Renal cortical epithelial cell (primary cell): ENCODE measurements at regions not wholly inside any gene's neighbourhood (a gene's known extent, or its start where the extent isn't known, plus 50 kb on each side); places are given as distances from the start of the nearest gene placed in this dataset.

Experiments
- DNase-seq: peaks from one replicate; pipeline ENCODE4 v3.0.0-alpha.2; 2011; ENCODE audit warnings: low read depth

DNA sequence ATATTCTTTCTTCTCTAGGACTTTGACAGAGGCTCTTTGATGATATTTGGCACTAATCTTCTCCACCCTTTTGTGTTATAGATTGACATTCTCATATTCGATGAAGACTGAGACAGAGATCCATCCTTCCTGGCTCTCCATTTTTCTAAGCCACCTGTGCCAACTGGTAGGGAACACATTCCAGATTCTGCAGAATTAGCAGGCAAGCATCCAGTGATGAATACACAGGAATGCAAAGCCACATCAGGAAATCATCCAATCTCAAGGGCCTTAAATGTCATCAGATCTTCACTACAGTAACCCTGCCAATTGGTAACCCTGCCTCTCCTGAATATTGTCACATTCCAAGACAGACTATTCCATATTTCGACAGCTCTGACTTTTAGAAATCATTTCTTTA, 718.4 kb upstream of the API5 start:
- DNase-seq, result no peak

DNA sequence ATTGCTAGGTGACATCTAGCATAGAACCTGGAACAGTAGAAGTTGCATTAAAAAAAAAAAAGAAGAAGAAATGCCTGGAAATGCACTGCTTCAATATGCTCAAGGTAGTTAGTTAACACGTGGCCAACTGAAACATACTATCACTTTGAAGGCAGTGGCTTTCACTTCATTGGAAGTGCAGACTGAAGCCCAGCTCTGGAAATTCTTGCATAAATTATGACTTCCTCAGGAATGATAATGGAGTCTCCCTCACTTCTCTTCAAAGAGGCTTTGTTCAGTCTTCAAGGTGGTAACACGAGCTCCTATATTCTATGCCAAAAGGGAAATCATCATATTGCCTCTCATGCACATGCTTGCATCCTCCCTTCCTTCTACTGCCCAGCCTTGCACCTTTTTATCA, 715.9 kb upstream of the API5 start:
- no peak for DNase-seq

DNA sequence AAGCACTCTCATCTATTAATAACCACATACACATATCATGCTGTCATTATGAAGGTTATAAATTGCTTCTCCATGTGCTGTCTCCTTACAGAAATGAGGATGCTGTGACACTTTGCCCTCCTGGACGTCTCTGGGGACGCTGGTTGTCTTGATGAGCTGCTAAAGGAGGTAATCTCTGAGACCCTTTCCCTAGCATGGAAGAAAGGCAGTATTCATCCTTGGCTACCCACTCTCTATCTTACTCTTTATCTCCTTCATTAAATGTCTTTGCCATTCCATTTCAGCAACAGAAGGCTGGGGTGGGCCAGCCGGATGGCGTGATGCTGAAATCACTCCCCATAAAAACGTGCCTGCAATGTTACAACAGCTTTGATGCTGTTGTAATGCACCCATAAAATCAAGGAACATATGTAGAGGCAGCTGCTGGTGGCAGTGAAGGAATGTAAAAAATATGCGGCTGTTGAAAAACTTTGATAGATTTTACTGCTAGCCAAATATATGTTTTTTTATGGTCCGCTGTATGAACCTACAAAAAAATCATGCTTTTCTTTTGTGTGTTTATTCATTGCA, 715.1 kb upstream of the API5 start:
- no peak for DNase-seq

DNA sequence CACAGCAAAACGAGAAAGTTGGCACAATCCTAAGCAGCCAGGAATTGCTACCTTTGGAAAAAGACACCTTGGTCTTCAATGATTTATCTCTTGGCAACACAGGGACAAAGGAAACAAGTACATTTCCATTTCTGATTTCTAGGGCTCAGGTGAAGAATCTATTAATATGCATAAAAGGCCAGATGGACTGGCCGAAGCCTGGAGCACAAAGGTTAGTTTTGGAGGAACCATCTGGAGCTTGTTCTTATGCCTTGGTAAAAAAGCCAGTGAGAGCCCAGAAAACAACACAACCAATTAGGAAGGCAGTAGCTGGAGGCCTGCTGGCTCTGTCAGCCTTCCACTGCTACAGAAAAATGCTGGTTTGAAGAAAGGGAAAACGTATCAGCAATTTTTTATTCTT, 713.5 kb upstream of the API5 start:
- DNase-seq, result no peak

DNA sequence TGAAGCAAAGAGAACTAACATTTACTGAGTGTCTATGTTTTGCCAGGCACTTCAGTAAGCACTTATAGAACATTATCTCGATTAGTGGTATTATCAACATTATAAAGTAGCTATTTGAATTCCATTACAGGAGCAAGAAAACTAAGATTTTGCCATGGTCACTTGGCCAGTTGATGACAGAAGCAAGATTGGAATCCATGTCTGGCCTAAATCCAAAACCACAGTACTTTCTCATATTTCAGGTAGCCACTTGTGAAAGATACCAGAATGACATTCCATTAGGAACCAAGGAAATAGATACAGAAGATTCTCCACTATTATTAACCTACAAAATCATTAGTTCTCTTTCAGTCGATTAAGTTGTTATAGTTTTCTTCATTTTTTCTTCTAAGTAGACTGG, 691.0 kb upstream of the API5 start:
- DNase-seq, result no peak

DNA sequence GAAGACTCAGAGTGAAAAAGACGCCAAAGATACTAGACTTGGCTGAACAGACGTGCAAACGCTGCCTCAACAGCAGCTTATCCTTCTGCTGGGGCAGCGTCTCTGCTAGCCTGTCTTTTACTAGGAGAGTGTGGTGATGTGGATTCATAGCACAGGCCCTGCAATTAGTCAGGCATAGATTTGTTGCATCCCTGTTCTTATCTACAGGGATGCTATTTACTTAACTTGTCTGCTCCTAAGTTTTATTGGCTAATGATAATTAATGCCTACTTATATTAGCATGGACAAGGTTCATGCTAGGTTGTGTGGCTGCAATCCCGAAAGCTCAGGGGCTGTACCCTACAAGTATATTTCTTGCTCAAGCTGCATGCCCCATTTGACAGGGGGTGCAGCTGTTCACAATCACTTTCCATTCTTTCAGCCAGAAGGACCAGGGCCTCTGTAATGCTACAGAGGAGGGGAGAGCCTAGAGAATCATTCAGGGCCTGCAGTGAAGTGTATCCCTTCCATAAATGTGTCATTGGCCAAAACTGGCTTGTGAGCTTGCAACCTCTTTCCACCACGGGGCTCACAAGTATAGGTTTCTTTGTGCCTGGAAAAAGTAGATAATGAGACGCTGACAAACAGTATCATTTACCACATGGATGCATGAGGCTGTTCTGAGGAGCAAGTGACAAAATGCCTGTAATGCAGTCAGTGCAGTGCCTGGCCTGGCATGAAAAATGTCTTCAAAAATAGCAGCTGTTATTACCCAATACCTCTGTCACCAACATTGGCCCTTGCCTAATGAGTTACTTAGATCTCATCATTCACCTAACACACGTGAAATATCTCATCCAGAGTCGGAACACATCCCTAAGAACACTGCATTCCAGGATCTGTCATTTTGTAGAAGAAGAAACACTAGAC, 685.8 kb upstream of the API5 start:
- no peak for DNase-seq

DNA sequence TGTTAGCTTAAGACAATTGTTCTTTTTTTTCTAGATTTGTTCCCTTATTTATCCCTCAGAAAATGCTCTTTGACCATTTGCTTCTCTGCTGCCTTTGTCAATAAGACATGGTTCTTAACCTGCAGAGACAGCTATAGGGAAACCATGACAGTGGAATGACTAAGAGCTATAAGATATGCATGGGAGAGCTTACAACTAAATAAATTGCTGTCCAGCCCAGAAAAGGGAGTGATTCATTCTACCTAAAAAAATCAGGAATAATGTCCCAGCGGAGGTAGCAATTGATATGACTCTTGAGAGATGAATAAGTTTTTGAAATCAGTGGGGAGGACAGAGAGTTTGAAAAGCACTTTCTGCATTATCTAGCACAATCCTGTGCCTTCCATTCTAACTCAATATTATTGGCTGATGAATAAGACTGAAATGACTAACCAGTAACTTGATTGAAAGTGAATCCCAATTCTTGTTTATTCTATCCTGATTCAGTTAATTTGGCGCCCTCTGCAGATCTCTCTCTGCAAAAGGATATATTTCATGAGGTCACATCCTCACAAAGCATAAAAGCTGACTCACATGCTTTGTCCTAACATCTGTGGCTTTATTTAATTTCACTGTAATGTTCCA, 680.5 kb upstream of the API5 start:
- DNase-seq, result peak; percentile 62

DNA sequence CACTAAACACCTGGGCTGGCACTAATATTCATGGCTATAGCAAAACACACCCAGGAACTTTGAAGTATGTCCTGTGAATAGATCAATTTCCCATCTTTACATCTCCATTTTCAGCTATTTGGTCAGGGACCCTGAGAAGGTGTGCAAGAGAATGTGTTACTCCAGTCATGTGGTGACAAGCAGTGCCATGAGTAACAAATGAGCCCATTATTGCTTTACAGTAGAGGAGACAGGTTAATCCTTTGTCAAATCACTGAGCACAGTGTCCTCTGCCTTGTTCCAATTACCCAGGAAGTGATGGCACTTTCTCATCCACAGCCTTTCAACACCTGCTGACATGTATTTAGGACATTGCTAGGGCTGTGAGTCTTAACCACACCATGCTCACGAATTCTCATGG, 664.8 kb upstream of the API5 start:
- no peak for DNase-seq

DNA sequence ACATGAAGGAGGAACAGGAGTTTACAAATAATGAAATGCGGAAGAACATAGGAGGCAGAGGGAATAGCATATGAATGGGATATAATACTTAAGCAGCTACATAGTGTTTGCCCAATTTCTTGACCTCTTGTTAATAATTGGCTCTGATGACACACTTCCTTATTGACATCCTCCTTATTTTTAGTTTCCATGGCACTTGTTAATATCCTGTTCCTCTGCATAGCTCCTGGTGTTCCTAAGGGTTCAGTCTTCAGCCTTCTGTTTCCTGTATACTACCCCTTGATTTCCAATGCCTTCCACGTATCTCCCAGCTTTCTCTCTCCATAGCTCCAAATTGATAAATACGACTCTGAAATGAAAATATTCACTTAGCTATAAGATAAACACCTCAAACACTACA, 663.8 kb upstream of the API5 start:
- DNase-seq, result peak; percentile 53

DNA sequence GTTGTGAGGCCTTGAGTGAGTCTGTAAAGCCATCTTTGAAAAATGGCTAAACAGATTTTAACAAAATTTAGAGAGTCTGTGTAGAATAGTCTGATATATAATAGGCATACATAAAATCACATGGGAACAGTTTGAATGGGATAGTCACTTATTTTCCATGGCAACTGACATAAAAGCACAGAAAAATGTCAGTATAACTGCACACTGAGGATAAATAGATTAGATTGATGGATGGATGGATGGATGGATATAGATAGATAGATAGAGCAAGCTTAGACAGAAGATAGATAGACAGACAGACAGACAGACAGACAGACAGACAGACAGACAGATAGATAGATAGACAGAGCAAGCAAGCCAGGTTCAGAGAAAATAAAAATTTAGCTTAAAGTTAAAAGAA, 660.2 kb upstream of the API5 start:
- DNase-seq, result no peak

DNA sequence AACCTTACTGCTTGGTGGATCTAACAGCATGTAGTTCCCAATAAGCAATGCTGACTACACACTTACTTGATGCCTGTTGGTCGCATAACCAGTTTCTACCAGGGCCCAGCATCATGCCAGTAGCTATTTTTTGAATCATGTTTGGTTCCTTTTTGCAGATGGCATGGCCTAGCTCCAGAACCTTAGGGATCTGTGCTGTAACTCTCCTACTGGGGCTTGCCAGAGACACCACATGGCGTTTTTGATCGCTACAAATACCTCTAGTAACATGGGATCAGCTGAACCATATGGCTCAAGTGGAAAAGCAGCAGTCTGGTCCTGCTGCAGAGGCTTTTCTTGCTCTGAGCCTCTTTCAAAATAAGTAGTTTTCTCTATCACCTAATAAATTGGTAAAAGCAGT, 654.6 kb upstream of the API5 start:
- DNase-seq, result no peak

DNA sequence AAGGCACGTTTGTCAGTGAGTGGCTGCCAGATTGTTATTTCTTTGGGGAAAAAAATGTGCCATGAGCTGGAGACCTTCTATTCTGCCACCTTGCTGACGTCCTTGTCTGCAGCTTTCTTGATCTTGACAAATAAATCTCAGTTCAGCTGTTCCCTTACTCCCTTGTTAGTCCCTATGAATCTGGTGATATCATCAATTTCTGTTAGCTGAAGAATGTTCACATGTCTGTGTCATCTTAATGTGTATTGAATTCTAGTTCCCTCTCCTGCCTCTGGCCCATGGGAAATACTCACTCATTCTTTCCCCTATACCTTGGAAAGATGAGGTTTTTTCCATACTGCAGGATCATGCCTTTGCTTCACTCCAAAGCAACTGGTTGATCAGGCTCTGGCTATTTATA, 649.9 kb upstream of the API5 start:
- no peak for DNase-seq

DNA sequence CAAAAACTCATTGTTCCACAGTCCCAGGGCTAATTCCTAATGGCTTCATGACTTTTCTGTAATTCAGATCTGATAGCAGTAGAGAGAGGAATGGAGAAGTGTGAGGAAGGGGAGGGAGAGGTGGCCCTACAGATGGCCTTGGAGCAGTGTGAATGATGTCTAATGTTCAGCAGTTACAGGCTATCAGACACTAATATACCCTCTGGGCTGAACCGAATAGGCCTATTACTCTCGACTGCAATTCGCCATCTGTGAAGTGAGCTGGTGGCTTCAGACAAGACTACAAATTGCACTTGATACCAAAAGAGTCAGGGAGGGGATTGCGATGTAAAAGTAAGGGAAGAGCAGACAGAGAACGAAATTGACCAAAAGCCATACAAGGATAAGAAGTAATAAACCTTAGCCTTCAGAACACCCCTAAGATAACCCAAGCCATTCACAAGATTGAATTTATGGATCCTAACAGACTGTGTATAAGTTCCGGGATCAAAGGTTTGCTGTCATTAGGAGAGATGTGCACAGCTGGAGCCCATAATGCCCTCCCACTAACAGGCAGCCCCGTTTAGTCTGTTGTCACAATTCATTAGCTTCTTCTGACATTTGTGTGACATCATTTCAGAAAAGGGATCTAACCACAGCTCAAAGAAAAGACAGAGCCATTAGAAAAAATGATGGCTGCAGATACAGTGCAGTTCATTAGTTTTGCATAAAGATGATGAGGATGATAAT, 642.4 kb upstream of the API5 start:
- DNase-seq, result no peak

DNA sequence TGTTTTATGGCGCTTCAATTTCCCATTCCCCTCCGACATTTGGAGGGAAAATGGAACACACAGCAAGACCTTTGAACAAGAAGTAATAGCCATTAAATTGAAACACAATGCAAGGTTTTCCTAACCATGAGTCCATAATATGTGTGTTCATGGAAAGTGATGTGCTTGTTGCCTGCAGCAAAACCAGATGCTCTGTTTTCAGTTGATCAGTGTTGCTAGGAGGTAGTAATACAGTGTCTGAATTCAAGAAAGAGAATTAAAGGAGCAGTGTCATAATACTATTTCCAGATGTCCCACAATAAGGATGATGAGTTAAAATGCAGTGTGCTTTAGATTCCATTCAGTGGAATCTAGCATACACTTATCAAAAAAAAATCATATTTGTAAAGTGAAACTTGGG, 637.4 kb upstream of the API5 start:
- no peak for DNase-seq

DNA sequence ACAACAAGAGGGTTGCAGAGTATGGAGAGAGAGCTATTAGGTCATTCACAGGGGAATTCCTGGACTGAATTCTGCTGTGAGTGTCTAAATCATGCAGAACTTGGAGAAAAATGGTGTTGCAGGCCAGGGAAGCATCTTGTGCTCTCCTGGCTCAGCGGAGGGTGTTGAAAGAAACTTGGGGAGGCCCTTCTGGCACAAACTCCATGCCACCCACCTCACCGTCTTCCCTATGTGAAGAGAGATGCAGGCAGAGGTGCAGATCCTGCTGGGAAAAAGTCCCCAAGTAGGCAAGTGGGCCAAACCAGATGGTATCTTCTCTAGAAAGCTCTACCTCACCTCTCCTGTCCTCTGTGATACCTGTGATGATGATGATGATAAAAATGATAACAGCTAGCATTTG, 604.3 kb upstream of the API5 start:
- DNase-seq, result no peak

DNA sequence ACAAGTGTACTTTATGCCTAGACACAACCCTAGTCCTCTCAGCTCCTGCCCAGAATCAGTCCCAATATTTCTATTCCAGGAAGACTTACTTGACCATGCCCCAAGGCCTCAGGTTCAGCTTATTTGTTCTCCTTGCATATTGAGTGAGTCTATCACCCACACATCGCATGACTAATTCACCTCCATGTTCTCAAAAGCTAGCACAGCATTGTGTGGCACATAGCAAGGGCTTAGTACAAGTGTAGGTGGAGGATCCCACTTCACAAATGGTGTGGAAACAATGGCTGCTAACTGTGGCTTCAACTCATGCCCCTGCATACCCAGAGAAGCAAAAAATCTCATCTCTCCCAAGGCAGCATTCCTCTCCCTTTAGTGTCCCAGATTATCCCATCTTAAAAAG, 602.6 kb upstream of the API5 start:
- no peak for DNase-seq

DNA sequence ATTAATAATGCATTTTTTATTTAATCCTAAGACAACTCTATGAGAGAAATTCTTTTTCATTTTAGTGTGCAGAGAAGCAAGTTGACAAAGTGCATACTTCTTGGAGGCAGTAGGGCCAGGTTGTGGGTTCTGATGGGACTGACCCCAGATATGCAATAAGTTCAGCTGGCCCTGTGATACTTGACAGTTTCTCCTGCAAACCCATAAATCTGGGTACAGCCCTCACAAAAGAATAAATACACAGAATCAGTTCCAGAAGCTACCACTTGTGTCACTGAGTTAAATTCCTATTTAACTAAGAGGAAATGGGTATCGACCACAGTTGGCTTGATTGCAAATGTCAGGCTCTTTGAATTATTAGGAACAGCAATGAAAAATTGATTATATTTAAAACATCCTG, 598.5 kb upstream of the API5 start:
- DNase-seq, result no peak

DNA sequence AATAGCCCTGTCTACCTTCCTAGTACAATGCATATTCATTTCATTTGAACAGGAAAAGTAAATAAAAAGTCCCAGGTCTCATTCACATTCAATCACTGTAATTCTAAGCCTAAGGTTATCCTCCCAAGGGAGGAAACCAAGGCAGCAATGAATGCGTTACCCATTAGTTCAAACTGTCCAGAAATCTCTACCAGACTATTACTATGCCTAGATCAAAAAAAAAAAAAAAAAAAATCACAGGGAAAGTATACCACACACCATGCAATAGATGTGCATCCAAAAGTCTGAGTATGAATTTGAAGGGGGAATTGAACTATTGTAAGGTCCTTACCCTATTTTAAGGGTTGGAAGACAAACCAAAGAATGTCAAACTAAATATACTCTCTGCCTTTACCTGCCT, 598.0 kb upstream of the API5 start:
- no peak for DNase-seq

DNA sequence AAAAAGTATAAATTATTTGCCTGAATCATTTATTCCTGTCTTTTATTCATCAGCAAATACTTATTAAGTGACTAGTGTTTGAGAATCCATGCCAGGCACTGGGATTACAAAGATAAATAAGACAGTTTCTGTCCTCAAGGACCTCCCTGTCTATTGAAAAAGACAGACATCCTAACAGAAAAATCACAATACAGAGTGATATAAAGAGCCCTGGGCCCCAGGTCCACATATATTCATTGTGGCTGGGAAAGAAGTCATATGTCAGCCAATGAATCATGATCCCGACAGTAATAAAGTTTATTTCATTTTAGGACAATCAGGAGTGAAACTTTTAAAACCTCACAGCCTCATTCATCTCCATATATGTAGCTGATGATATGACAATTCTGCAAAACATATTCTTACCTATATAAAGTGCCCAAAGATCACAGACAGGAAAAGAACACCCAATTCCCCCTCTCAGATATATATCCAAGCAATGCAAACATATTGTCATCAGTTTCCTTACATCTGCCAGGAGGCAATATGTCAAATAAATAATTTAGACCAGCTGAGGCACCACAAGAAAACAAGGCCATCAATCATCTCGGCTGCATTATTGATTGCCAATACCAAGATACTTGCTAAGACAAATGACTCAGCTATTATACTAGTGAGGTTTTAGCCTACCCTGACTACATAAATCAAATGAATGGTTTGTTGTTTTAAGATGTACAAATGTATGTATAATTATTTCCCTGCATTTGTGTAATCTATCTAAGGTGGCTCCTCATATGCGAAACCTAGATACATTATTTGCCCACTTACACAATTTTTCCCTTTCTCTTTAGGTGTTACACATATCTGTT, 590.9 kb upstream of the API5 start:
- no peak for DNase-seq

DNA sequence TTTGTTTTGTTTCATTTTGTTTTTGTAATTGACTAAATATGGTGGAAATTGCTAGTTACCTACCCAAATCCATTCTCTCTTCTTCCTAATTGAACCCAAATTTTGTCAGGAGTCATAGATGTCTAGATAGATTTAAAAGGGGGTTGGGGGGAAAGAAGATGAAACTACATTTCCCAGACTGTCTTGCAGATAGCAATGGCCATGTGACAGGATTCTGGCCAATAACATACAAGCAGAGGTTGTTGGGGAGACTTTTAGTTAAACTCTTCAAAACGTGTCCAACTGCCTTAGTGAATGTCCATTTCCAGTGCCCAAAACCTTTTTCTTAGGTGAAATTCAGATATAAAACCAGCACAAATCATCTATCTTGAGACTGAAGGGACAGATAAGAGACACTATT, 583.9 kb upstream of the API5 start:
- no peak for DNase-seq

DNA sequence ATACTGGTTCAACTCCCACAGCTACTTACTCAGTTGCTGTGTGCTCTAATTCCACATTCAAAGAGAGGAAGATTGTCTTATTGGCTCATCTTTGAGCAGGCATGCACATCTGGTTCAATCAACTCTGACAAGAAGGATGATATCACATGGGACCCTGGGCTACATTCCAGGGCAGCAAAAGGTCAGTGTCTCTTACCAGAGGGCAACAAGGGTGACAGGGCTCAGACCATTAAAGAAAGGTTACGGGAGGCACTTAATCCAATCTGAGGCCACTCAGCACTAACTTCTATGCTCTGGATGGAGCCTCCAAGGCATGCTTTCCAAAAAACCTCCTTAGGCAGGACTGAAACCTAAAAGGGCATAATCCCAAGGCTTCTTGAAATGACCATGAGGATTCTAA, 549.4 kb upstream of the API5 start:
- no peak for DNase-seq

DNA sequence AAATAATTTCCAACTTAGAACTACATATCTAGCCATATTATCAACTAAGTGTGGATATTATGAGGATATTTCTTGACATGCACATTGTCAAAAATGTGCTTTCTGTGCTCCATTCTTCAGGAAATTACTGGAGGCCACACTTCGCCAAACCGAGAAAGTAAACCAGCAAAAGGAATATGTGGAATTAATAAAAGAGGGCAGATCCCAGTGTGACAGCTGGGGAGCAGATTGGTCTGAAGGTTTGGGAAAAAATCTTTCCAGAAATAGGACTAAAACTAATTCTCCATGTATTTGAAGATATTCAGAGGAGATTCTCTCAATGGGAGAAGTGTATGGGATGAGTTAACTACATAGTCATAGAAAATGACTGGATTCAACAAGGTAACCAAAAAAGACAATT, 546.9 kb upstream of the API5 start:
- DNase-seq, result no peak
